ENCODE measurements at regions not wholly inside any gene's neighbourhood (a gene's known extent, or its start where the extent isn't known, plus 50 kb on each side); places are given as distances from the start of the nearest gene placed in this dataset.

GRCh38 chr4:16449406-16449805 is 223.1 kb upstream of the TAPT1 start:
- TF ChIP-seq, protein P1, sequence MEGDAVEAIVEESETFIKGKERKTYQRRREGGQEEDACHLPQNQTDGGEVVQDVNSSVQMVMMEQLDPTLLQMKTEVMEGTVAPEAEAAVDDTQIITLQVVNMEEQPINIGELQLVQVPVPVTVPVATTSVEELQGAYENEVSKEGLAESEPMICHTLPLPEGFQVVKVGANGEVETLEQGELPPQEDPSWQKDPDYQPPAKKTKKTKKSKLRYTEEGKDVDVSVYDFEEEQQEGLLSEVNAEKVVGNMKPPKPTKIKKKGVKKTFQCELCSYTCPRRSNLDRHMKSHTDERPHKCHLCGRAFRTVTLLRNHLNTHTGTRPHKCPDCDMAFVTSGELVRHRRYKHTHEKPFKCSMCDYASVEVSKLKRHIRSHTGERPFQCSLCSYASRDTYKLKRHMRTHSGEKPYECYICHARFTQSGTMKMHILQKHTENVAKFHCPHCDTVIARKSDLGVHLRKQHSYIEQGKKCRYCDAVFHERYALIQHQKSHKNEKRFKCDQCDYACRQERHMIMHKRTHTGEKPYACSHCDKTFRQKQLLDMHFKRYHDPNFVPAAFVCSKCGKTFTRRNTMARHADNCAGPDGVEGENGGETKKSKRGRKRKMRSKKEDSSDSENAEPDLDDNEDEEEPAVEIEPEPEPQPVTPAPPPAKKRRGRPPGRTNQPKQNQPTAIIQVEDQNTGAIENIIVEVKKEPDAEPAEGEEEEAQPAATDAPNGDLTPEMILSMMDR (IDR thresholded peaks at IDR 0.05), result no peak
- no peak for TF ChIP-seq POLR2A (IDR thresholded peaks at IDR 0.05)
